ENCODE measurements at regions not wholly inside any gene's neighbourhood (a gene's known extent, or its start where the extent isn't known, plus 50 kb on each side); places are given as distances from the start of the nearest gene placed in this dataset.

DNA sequence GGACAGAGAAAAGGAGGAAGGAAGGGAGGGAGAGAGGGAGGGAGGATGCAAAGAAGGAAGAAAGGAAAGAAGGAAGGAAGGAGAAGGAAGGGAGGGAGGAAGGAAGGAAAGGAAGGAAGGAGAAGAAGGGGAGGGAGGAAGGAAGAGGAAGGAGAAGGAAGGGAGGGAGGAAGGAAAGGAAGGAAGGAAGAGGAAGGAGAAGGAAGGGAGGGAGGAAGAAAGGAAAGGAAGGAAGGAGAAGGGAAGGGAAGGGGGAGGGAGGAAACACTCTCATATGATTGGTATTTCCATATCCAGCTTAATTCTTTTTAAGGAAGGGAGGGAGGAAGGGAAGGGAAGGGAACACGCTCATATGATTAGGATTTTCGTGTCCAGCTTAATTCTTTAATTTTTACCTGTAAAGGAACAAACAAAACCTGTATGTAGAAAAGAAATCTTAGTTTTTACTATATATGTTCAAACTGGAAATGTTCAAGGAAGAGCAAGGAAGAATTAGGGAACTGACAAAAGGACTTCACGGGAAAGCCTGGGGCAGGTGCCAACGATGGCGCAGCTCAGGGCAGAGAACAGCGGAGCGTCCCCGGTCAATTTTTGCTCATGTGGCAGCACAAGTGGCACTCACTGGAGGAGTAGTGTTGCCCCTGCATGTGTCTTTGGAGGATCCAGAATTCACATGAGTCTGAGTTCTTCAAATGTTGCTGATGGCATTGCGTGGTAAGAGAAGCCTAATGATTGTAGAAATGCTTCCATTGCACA, 228.6 kb downstream of the ZNF516 start:
- H3K9me3 ChIP-seq: no peaks in the 10 kb centered on the region
- H3K4me3 ChIP-seq: peak overlapping the region in 1 of 2 donors; percentile 3
- no peak for ATAC-seq
- intact Hi-C loops (cut with DNase I): no loop called here
- peaks cover 4 to 20% of the 10 kb centered on the region in 2 donors for H3K4me1 ChIP-seq
- H3K36me3 ChIP-seq: no peaks in the 10 kb centered on the region
- no peaks in the 10 kb centered on the region for H3K27me3 ChIP-seq
- TF ChIP-seq, protein P1, sequence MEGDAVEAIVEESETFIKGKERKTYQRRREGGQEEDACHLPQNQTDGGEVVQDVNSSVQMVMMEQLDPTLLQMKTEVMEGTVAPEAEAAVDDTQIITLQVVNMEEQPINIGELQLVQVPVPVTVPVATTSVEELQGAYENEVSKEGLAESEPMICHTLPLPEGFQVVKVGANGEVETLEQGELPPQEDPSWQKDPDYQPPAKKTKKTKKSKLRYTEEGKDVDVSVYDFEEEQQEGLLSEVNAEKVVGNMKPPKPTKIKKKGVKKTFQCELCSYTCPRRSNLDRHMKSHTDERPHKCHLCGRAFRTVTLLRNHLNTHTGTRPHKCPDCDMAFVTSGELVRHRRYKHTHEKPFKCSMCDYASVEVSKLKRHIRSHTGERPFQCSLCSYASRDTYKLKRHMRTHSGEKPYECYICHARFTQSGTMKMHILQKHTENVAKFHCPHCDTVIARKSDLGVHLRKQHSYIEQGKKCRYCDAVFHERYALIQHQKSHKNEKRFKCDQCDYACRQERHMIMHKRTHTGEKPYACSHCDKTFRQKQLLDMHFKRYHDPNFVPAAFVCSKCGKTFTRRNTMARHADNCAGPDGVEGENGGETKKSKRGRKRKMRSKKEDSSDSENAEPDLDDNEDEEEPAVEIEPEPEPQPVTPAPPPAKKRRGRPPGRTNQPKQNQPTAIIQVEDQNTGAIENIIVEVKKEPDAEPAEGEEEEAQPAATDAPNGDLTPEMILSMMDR (IDR thresholded peaks at IDR 0.05): no peak
- DNase-seq: no peak
- peak overlapping the region; percentile 72 to 82 for H3K27ac ChIP-seq

DNA sequence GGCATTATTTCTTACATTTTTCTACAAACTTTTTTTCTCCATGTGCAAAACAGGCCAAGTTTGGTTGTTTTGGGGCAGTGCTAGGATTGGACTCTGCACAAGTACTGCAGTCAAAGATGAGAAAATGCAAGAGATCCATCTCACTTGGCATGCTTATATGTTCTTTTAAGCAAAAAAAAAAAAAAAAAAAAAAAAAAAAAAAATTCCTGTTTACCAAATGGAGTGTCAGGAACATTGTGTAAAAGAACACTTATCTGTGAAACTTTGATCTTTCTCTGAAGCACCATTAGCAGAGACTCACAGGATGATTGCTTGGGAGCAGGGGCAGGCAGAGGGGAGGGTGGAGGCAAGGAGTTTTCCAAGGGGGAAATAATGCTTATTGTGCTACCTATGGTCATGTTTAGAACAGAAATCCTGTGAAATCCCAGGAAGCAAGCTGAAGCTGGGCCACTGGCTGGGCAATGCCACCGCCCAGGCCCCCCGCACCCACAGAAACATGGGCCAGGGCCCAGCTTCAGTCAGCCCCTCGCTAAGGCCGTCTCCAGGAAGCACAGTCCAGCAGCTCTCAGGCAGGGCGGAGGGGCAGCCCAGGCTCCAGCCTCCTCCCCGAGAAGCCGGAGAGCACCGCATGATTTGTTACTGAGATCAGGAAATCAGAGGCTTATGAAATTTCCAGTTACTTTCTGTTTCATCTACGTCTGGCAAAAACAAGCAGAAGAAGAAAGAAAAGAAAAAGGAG, 229.4 kb downstream of the ZNF516 start:
- ATAC-seq (peak; percentile 91), DNase-seq (peak in 3 of 4 donors; percentile 60 to 85 (median 73))
- TF ChIP-seq, protein P1 (IDR thresholded peaks at IDR 0.05): no peak
- no peaks in the 10 kb centered on the region for H3K27me3 ChIP-seq
- peak overlapping the region; percentile 72 to 82 for H3K27ac ChIP-seq
- peak overlapping the region in 1 of 2 donors; percentile 3 for H3K4me3 ChIP-seq
- no peaks in the 10 kb centered on the region for H3K36me3 ChIP-seq
- H3K9me3 ChIP-seq: no peaks in the 10 kb centered on the region
- H3K4me1 ChIP-seq: peaks cover 4 to 20% of the 10 kb centered on the region in 2 donors
- intact Hi-C loops (cut with DNase I): no loop called here

- DNase-seq (no peak), ATAC-seq (peak; percentile 65)
- intact Hi-C loops (cut with DNase I): no loop called here
- Histone ChIP-seq H3K4me1 (peaks cover 4 to 20% of the 10 kb centered on the region in 2 donors), H3K27ac (peak overlapping the region in 1 of 2 donors; percentile 82), H3K36me3 (no peaks in the 10 kb centered on the region), H3K27me3 (no peaks in the 10 kb centered on the region), H3K4me3 (no peak overlapping the region), H3K9me3 (no peaks in the 10 kb centered on the region)
- TF ChIP-seq, protein P1 (IDR thresholded peaks at IDR 0.05): no peak
Observed at GRCh38 chr18:76264876-76265250, 230.2 kb downstream of the ZNF516 start.

GRCh38 chr18:76264198-76264875, 230.7 kb downstream of the ZNF516 start:
- peaks cover 4 to 20% of the 10 kb centered on the region in 2 donors for H3K4me1 ChIP-seq
- no peak overlapping the region for H3K4me3 ChIP-seq
- H3K27me3 ChIP-seq: peaks cover 0 to under 1% of the 10 kb centered on the region in 2 donors
- no peak for ATAC-seq
- peak overlapping the region in 1 of 2 donors; percentile 82 for H3K27ac ChIP-seq
- intact Hi-C loops (cut with DNase I): no loop called here
- DNase-seq: peak in 1 of 4 donors; percentile 50
- no peaks in the 10 kb centered on the region for H3K9me3 ChIP-seq
- TF ChIP-seq, protein P1 (IDR thresholded peaks at IDR 0.05): no peak
- no peaks in the 10 kb centered on the region for H3K36me3 ChIP-seq
